ENCODE measurements at regions not wholly inside any gene's neighbourhood (a gene's known extent, or its start where the extent isn't known, plus 50 kb on each side); places are given as distances from the start of the nearest gene placed in this dataset.

DNA sequence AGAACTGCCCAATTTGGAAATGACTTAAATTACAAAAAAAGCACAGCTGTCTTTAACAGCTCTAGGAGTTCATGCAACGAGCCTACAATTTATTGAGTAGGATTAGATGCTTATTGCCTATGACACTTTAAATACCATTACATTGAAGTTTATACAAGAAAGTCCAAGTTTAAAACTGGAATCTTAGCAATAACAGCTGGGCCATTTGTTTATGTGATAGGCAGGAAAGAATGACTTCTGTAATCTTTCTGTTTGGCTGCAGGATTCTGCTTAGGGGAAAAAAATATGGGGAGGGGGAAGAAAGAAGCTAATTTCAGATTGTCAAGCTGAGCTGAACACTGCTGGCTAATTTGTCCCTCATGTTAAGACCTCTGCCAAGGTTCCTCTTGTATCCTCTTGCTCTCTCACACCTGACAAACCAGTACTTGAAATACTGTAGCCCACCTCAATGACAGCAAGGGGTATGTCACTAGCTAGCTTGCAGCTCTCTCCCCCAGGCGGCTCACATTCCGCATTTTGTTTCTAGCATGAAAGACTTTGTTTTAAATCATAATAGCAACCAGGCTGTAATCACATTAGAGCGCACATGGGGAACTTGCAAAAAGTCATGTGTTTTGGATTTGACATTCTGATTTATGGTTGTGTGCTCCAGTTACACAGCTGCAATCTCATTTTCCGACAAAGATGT is 384.8 kb downstream of the BMP4 start:
- TF ChIP-seq, protein P1, sequence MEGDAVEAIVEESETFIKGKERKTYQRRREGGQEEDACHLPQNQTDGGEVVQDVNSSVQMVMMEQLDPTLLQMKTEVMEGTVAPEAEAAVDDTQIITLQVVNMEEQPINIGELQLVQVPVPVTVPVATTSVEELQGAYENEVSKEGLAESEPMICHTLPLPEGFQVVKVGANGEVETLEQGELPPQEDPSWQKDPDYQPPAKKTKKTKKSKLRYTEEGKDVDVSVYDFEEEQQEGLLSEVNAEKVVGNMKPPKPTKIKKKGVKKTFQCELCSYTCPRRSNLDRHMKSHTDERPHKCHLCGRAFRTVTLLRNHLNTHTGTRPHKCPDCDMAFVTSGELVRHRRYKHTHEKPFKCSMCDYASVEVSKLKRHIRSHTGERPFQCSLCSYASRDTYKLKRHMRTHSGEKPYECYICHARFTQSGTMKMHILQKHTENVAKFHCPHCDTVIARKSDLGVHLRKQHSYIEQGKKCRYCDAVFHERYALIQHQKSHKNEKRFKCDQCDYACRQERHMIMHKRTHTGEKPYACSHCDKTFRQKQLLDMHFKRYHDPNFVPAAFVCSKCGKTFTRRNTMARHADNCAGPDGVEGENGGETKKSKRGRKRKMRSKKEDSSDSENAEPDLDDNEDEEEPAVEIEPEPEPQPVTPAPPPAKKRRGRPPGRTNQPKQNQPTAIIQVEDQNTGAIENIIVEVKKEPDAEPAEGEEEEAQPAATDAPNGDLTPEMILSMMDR (conservative IDR thresholded peaks at IDR 0.05; ENCODE audit: low read depth, low read length): no peak
- TF ChIP-seq EZH2 (IDR thresholded peaks at IDR 0.05; ENCODE audit: low read length, unreplicated experiment): no peak

Measured in PC-3 (cell line).